ENCODE measurements at regions not wholly inside any gene's neighbourhood (a gene's known extent, or its start where the extent isn't known, plus 50 kb on each side); places are given as distances from the start of the nearest gene placed in this dataset.

DNA sequence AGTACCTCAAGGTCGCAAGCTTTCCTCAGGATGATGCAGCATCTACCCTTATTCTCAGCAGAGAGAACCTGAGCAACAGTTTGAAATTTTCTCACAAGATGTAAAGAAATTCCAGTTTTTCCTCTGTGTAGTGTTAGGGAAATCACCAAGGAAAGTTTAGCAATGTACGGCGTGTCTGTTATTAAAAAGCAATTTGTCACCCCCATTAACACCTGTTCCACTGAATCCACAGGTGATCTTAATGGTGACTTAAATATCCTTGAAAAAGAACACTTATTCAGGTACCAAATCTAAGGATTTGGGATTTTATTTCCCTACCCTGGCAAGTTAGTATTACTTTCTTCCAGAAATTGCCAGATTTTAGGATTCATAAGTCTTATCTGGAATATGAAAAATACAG lies 77.9 kb upstream of the ATP10B start:
- TF ChIP-seq GATA3 (IDR thresholded peaks at IDR 0.05; ENCODE audit: low read depth, low read length) (no peak), GATA2 (IDR thresholded peaks at IDR 0.05; ENCODE audit: low read depth, low read length) (no peak)

DNA sequence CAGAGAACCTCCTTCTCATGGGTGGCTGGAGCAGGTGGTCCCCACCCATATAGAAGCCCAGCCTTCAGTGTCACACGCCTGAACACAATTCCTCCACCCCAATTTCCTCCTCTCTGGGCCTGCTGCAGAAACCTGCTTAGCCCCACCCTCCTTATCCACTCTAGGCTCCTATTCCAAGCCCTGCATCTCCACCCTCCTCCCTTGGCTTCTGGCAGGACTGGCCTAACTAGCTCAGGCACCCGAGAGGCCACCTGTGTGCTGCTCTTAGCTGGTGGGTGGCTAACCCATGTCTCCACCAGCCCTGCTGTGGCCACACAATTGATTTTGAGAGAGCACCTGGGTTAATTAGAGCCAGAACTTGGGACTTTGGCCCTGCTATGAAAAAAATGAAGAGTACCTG lies 77.3 kb upstream of the ATP10B start:
- TF ChIP-seq GATA3 (IDR thresholded peaks at IDR 0.05; ENCODE audit: low read depth, low read length), result no peak
- no peak for TF ChIP-seq GATA2 (IDR thresholded peaks at IDR 0.05; ENCODE audit: low read depth, low read length)

DNA sequence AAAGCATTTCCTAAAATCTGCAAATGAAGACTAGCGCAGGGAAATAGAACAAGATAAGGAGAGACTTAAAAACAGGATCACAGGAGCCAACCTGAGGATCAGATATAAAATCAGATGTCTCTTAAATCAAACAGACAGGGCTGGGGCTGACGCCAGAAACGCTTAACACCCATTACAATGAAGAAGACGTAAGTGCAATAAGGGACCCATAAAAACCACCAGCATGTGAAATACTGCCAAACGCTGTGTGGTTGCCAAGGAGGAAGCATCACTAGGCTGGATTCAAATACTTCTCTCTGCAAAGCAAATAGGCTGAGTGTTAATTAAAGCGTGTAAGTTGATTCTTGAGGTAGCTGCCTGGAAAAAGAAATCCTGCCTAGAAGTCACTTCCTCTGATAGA lies 74.4 kb upstream of the ATP10B start:
- TF ChIP-seq GATA3 (IDR thresholded peaks at IDR 0.05; ENCODE audit: low read depth, low read length) (no peak), GATA2 (IDR thresholded peaks at IDR 0.05; ENCODE audit: low read depth, low read length) (no peak)

DNA sequence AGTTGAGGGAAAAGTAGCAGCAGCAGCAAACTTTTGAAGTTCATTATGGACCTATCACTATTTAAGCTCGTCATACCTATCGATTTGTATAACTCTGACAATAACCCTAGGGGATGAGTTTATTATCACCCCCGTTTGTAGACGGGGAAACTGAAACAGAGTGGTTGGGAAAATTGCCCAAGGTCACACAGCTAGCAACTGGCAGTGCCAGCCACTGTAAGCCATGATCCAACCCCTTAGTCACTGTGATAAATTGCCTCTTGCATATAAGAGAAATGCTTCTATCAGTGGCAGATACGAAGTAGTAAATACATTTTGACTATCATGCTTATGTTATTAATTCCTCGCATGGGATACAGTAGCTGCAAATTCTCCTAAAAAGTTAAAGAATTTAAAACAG lies 73.3 kb upstream of the ATP10B start:
- no peak for TF ChIP-seq GATA2 (IDR thresholded peaks at IDR 0.05; ENCODE audit: low read depth, low read length)
- TF ChIP-seq GATA3 (IDR thresholded peaks at IDR 0.05; ENCODE audit: low read depth, low read length), result no peak

DNA sequence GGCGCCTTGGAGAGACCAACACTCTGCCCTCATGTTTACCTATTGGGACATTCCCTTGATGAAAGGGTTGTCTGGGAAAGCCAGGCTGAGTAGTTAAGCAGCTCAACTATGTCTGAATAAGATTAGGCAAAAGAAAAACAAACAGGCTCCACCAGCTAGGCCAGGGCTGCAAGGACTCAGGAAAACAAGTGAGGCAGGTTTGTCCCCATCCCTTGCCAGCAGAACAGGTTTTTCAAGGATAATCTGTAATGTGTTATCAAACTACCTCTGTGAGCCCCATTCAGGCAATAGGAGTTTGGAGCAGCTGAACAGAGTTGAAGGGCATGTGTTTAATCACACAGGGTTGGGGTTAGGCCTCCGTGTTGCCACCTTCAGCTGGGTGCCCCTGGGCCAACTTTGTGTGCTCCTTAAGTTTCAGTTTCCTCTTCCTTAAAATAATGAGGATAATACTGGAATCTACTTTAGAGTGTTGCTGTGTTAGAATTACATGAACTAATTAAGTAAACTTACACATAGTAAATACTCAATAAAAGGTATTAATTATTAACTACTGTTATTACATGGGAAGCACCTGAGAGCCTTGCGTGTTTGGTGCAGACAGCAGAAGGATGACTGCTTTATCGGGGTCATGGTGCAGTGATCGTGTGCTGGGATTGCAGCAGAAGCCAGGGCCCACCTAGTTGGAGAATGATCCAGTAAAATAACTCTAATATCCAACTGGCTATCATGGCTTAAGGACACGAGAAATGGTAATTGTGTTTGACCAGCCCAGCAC lies 72.1 kb upstream of the ATP10B start:
- TF ChIP-seq GATA3 (IDR thresholded peaks at IDR 0.05; ENCODE audit: low read depth, low read length) (no peak), GATA2 (IDR thresholded peaks at IDR 0.05; ENCODE audit: low read depth, low read length) (no peak)

DNA sequence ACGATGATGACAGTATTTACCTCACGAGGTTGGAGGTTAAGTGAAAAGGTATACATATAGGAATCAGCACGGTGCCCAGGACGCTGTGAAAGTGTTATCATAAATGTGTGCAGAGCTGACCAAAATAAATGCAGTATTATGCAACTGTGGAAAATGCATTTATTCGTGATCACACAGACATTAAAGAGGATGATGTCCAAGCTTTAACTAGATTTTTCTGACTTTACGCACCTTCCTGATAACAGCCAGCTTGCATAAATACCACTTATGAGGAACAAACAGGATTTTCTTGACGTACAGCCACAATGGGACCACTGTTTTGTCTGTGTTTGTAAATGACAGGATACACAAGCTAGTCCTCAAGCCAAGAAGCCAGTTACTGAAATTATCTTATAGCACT lies 71.4 kb upstream of the ATP10B start:
- no peak for TF ChIP-seq GATA3 (IDR thresholded peaks at IDR 0.05; ENCODE audit: low read depth, low read length)
- TF ChIP-seq GATA2 (IDR thresholded peaks at IDR 0.05; ENCODE audit: low read depth, low read length), result no peak

DNA sequence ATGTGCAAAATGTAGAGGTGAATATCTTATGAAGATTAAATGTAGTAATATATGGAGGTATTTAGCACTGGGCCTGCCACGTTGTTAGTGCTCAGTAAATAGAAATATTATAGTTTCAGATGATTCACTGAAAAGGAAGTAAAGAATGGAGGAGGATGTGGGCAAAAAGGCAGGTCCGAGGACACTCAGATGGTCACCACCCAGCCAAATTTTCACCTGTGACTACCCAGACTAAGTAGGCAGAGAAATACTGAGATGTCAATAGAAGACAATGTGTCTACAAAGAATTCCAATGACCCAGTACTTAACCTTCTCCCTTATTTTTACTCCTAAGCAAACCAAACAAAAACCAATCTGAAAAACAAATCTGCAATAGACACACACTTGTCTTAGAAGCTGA lies 70.3 kb upstream of the ATP10B start:
- TF ChIP-seq GATA2 (IDR thresholded peaks at IDR 0.05; ENCODE audit: low read depth, low read length) (no peak), GATA3 (IDR thresholded peaks at IDR 0.05; ENCODE audit: low read depth, low read length) (no peak)

DNA sequence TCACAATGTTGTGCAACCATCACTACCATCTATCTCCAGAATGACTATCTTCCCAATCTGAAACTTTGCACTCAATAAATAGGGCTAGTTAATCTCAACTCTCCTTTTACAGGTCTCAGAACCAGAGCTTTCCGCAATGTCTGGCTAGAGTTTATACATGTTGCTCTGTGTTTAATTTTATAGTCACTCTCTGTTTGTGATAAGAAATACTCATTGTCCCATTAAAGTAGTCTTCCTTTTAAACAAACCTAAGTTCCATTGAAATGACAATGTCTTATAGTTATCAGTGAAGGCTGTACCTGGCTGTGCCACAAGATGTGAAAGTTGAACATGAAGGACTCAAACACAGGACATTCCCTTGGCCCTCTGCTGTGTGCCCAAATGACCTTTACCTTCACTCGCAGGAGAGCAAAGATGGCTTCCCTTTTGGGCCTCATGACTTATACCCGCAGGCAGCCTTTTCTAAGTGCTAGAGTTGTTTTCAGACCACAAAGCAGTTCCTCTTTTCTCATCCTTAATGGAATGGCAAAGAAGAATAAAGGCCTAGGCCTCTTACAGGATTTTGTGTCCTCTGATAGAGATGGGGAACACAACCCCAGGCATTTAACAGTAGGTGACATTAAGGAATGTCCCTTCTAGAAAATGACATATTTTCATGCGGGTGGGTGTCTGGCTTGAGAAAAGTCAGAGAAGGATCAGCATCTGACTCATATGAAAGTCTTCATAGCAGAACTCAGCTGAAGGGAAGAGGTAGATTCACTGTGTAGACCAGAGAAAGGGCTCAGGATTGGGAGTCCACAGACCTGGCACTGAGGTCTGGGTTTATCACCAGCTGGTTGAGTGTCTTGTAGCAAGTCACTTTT lies 69.6 kb upstream of the ATP10B start:
- TF ChIP-seq GATA2 (IDR thresholded peaks at IDR 0.05; ENCODE audit: low read depth, low read length) (no peak), GATA3 (IDR thresholded peaks at IDR 0.05; ENCODE audit: low read depth, low read length) (no peak)

DNA sequence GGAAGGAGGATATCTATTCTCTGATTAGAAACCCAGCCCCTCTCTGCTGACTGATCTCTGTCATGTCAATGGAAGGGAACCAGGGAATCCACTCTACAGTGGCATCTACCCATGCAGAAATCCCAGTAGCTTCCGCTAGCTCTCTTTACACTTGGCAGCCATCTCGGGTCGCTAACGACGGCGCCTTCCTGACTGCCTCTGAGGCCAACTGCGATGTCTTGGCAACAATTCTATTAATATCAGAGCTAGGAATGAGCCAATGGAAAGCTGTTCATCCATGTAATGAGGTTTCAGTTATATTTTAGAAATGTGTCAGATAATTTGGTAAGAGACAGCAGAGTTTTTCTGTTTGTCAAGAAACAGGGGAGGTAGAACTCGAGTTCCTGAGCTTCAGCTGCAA lies 67.6 kb upstream of the ATP10B start:
- TF ChIP-seq GATA2 (IDR thresholded peaks at IDR 0.05; ENCODE audit: low read depth, low read length), result no peak
- no peak for TF ChIP-seq GATA3 (IDR thresholded peaks at IDR 0.05; ENCODE audit: low read depth, low read length)

DNA sequence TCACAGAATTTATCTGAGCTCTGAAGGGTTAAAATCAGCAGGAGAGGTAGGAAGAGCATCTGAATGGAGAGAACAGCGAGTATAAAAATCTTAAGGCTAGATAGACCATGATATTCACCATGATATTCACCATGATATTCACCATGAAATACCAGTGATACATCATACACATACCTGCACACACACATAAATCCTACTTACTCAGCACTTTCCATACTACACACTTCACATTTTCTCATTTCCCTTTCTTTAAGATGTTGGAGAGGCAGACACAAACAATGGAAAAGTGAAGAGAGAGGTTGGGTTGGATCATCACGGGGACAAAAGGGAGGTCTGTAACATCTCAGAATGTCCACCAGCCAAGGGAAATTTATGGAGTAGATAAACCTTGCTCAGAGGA lies 66.4 kb upstream of the ATP10B start:
- TF ChIP-seq GATA2 (IDR thresholded peaks at IDR 0.05; ENCODE audit: low read depth, low read length) (no peak), GATA3 (IDR thresholded peaks at IDR 0.05; ENCODE audit: low read depth, low read length) (no peak)

DNA sequence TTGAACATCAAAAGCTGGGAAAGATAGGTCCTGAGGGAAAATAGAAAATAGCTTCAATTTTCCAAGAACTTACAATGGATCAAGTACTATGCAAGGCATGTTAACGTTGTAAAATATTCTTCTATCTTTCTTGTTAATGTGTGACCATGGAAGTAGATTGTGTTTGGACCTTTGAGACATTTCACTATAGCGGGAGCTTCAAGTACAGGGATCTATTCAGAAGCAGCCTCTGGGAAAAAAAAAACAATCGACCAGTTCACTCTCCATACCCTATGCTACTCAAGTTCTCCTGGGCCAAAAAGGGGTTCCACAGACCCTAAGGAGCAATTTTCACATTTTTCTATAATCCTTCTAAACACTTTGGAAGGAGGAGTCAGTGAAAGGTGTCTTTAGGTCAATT lies 54.1 kb upstream of the ATP10B start:
- no peak for TF ChIP-seq GATA3 (IDR thresholded peaks at IDR 0.05; ENCODE audit: low read depth, low read length)
- no peak for TF ChIP-seq GATA2 (IDR thresholded peaks at IDR 0.05; ENCODE audit: low read depth, low read length)

DNA sequence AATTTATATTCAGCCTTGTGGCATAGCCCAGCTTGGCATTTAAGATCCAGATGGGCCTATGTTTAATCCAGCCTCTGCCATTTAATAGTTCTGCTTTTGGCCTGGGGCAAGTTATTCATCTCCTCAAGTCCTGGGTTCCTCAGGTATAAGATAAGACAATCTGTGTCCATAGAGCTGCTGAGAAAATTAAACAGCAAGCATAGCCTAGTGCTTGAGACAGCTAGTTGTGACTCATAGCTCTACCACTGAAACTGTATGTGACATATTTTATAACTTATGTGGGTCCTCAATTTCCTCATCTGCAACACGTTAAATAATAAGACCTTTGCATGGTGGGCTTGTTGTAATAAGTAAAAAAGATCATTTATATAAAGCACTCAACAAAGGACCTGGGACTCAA lies 53.3 kb upstream of the ATP10B start:
- no peak for TF ChIP-seq GATA3 (IDR thresholded peaks at IDR 0.05; ENCODE audit: low read depth, low read length)

DNA sequence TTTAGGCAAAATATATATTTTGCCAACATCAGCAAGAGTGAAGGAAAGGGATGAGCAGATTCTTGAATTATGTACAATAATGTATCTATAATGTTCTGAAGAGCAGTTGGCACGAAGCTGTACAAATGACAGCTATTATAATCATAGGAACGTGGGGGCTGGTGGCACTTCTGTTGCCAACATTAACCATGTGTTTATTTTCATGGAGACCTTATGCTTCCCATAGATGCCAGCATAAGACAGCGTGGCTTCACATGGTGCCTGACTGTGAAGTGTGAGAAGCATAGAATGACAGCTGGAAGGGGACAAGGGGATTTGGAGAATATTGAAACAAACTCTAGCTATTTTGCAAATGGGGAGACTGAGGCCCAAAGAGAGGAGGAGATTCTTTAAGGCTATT lies 52.6 kb upstream of the ATP10B start:
- TF ChIP-seq GATA3 (IDR thresholded peaks at IDR 0.05; ENCODE audit: low read depth, low read length), result no peak

DNA sequence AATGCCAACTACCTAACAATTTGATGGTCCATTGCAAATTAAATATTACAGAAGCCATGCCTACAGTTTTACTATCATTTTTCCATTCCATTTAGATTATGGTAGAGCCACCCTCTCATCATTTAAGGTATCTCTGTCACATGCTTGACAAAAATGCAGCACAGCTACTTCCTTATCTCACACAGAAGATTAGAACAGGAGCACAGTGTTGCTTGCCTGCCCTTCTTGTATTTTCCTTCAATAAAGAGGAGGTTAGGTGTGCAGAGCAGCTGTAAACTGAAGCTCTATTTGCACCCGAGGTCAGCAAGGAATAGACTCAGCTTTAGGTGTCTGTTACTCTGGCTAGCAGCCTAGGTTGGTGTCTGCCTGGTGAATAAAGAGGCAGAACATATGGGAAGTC lies 51.5 kb upstream of the ATP10B start:
- TF ChIP-seq GATA3 (IDR thresholded peaks at IDR 0.05; ENCODE audit: low read depth, low read length) (no peak), GATA2 (IDR thresholded peaks at IDR 0.05; ENCODE audit: low read depth, low read length) (no peak)

DNA sequence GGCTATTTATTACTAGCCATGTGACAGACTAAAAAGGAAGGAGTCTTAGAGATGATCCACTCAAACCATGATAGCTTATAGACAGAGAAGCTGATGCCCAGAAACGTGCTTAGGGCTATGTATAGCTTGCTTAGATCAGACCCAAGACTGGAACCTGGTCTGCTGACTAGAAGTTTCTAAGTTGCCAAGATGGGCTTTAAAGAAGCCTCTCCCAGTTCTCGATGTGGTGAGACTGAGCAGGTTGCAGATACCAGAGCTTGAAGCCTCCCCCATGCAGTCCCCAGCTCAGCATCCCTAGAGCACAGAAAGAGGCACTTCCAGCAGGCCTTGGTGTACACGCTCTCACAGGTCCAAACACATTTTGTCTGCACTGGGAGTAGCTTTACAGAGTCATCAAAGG lies 51.1 kb upstream of the ATP10B start:
- TF ChIP-seq GATA3 (IDR thresholded peaks at IDR 0.05; ENCODE audit: low read depth, low read length) (no peak), GATA2 (IDR thresholded peaks at IDR 0.05; ENCODE audit: low read depth, low read length) (no peak)

All from SH-SY5Y (cell line).